ENCODE measurements at regions not wholly inside any gene's neighbourhood (a gene's known extent, or its start where the extent isn't known, plus 50 kb on each side); places are given as distances from the start of the nearest gene placed in this dataset.

DNA sequence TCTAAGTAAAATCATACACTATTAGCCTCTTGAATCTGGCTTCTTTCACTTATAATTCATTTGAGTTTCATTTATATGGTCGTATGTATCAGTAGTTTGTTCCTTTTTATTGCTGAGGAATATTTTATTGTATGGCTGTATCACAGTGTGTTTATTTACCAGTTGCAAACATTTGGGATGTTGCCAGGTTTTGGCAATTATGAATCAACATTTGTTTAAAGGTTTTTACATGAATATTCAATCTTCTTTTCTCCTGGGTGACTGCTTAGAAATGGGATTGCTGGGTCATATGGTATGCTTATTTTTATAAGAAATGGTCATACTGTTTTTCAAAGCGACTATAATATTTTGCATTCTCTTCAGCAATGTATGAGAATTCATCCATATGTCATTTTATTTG, 107.9 kb downstream of the PMAIP1 start:
- DNase-seq (ENCODE audit: low spot score), result no peak
- H3K79me1 ChIP-seq (ENCODE audit: low read depth, low read length), result no peaks in the 10 kb centered on the region
- no CpG with 5 or more reads among the region's 2 CpGs for WGBS, 2 donors (ENCODE audit: extremely low coverage in 2 of 2, insufficient read length in 2 of 2, insufficient replicate concordance in 1 of 2)
- H3K27me3 ChIP-seq (ENCODE audit: control insufficient read depth in 3 of 3, insufficient read depth in 3 of 3, low read depth in 1 of 3, low read length in 3 of 3), result no peaks in the 10 kb centered on the region
- H3K18ac ChIP-seq (ENCODE audit: low read length), result no peak overlapping the region
- no peak overlapping the region for H3K4ac ChIP-seq (ENCODE audit: low read length)
- no peak overlapping the region for H2BK5ac ChIP-seq (ENCODE audit: low read length)
- no peak overlapping the region for H3K14ac ChIP-seq (ENCODE audit: low read length)
- no peak overlapping the region for H3K9ac ChIP-seq (ENCODE audit: low read depth, low read length, poor library complexity)
- H3K23ac ChIP-seq (ENCODE audit: low read depth, low read length, poor library complexity), result no peak overlapping the region
- H4K91ac ChIP-seq (ENCODE audit: low read depth, low read length, poor library complexity), result no peak overlapping the region
- H3K4me3 ChIP-seq (ENCODE audit: low read length in 2 of 2), result no peak overlapping the region
- no peaks in the 10 kb centered on the region for H3K4me1 ChIP-seq (ENCODE audit: control insufficient read depth in 2 of 2, insufficient read depth in 1 of 2, low read depth in 1 of 2, low read length in 2 of 2)
- no peak overlapping the region for H4K8ac ChIP-seq (ENCODE audit: low read depth, low read length)
- no peak overlapping the region for H2BK12ac ChIP-seq (ENCODE audit: low read length)
- no peak overlapping the region for H2BK120ac ChIP-seq (ENCODE audit: low read depth, low read length)
- H3K9me3 ChIP-seq (replicated peaks in 1 of 2; ENCODE audit: control insufficient read depth in 2 of 2, insufficient read depth in 1 of 2, low read depth in 1 of 2, low read length in 2 of 2), result no peaks in the 10 kb centered on the region
- no peak overlapping the region for H2AFZ ChIP-seq (ENCODE audit: low read length)
- no peaks in the 10 kb centered on the region for H3K36me3 ChIP-seq (replicated peaks in 1 of 2; ENCODE audit: control insufficient read depth in 2 of 2, insufficient read depth in 2 of 2, low read length in 2 of 2)
- H2AK5ac ChIP-seq (ENCODE audit: low read depth, low read length), result no peak overlapping the region
- H2BK15ac ChIP-seq (ENCODE audit: low read length), result no peak overlapping the region
- no peak overlapping the region for H3K27ac ChIP-seq (replicated peaks; ENCODE audit: low read length)
- H3K4me2 ChIP-seq (ENCODE audit: insufficient read depth, low read length, poor library complexity, severe bottlenecking), result no peak overlapping the region

DNA sequence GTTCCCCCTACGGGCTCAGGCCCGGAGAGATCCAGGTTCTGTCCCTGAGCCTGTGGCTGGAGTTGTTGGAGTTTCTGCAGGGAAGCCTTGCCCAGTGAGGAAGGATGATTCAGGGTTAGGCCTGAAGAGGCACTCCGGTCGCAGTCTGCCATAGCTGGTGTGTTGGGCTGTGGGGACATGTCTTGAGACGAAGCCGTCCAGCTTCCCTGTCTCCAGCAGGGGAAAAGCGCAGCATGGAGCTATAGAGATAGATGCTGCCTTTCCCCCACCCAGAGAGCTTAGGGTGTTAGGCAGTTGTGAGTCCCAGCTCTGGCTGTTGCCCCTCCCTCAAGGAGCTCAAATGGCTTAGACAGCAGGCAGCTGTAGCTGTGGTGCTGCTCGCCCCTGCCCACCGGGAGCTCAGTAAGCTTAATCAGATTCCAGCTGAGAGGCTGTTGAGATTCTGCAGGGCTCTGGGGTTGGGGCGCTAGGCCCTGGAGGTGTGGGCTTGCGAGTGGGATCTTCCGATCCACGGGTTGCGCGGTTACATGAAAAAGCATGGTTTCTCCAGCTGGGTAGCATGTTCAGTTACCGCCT, 103.9 kb downstream of the PMAIP1 start:
- H3K79me1 ChIP-seq (ENCODE audit: low read depth, low read length), result no peaks in the 10 kb centered on the region
- no peak for DNase-seq (ENCODE audit: low spot score)

DNA sequence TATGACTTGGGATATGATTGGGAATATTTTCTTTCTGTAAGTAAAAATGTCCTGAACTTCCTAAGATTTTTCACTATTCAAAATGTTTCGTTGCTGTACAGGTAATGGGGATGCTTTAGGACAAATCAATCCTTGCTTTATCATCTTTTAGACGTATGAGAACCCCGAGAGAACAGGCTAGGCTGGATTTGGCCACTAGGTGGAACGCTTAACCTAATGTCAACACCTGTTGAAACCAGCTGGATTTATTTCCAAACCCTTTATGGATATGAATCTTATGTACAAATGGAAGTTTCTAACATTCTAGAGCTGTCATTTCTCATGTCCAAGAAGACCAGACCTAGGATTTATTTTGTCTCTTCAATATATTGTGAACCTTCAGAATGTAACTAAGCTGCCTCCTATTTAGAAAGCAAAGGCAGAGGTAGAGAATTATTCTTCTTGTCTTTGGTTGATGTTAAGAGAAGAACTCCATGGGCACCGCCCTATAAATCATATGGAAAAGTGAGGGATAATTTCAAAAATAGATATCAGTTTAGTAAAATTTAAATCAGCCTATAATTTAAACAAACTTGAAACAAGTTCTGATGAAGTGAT, 96.7 kb downstream of the PMAIP1 start:
- Histone ChIP-seq H4K91ac (ENCODE audit: low read depth, low read length, poor library complexity) (no peak overlapping the region), H3K4ac (ENCODE audit: low read length) (no peak overlapping the region), H3K9ac (ENCODE audit: low read depth, low read length, poor library complexity) (no peak overlapping the region), H3K9me3 (replicated peaks in 1 of 2; ENCODE audit: control insufficient read depth in 2 of 2, insufficient read depth in 1 of 2, low read depth in 1 of 2, low read length in 2 of 2) (no peaks in the 10 kb centered on the region), H3K27ac (replicated peaks; ENCODE audit: low read length) (no peak overlapping the region), H2AFZ (ENCODE audit: low read length) (no peak overlapping the region), H2BK15ac (ENCODE audit: low read length) (no peak overlapping the region), H3K23ac (ENCODE audit: low read depth, low read length, poor library complexity) (no peak overlapping the region), H3K4me3 (ENCODE audit: low read length in 2 of 2) (no peak overlapping the region), H3K36me3 (replicated peaks in 1 of 2; ENCODE audit: control insufficient read depth in 2 of 2, insufficient read depth in 2 of 2, low read length in 2 of 2) (no peaks in the 10 kb centered on the region), H3K4me2 (ENCODE audit: insufficient read depth, low read length, poor library complexity, severe bottlenecking) (no peak overlapping the region), H3K4me1 (ENCODE audit: control insufficient read depth in 2 of 2, insufficient read depth in 1 of 2, low read depth in 1 of 2, low read length in 2 of 2) (no peaks in the 10 kb centered on the region), H3K14ac (ENCODE audit: low read length) (no peak overlapping the region), H2BK12ac (ENCODE audit: low read length) (no peak overlapping the region), H3K79me1 (ENCODE audit: low read depth, low read length) (no peaks in the 10 kb centered on the region), H3K27me3 (ENCODE audit: control insufficient read depth in 3 of 3, insufficient read depth in 3 of 3, low read depth in 1 of 3, low read length in 3 of 3) (no peaks in the 10 kb centered on the region), H3K18ac (ENCODE audit: low read length) (no peak overlapping the region), H2BK120ac (ENCODE audit: low read depth, low read length) (no peak overlapping the region), H2BK5ac (ENCODE audit: low read length) (no peak overlapping the region), H4K8ac (ENCODE audit: low read depth, low read length) (no peak overlapping the region), H2AK5ac (ENCODE audit: low read depth, low read length) (no peak overlapping the region)
- no peak for DNase-seq (ENCODE audit: low spot score)
- WGBS, 2 donors (ENCODE audit: extremely low coverage in 2 of 2, insufficient read length in 2 of 2, insufficient replicate concordance in 1 of 2), result no CpG with 5 or more reads among the region's 5 CpGs

More for the DNA sequence above, 103.9 kb downstream of the PMAIP1 start:
- WGBS, 2 donors (ENCODE audit: extremely low coverage in 2 of 2, insufficient read length in 2 of 2, insufficient replicate concordance in 1 of 2), result no CpG with 5 or more reads among the region's 16 CpGs
- no peak overlapping the region for H3K14ac ChIP-seq (ENCODE audit: low read length)
- no peak overlapping the region for H3K4ac ChIP-seq (ENCODE audit: low read length)
- no peaks in the 10 kb centered on the region for H3K27me3 ChIP-seq (ENCODE audit: control insufficient read depth in 3 of 3, insufficient read depth in 3 of 3, low read depth in 1 of 3, low read length in 3 of 3)
- H3K4me3 ChIP-seq (ENCODE audit: low read length in 2 of 2), result no peak overlapping the region
- H3K27ac ChIP-seq (replicated peaks; ENCODE audit: low read length), result no peak overlapping the region
- no peaks in the 10 kb centered on the region for H3K36me3 ChIP-seq (replicated peaks in 1 of 2; ENCODE audit: control insufficient read depth in 2 of 2, insufficient read depth in 2 of 2, low read length in 2 of 2)
- H2BK120ac ChIP-seq (ENCODE audit: low read depth, low read length), result no peak overlapping the region
- peak overlapping the region; percentile 11 for H3K18ac ChIP-seq (ENCODE audit: low read length)
- H2BK15ac ChIP-seq (ENCODE audit: low read length), result no peak overlapping the region
- H2AK5ac ChIP-seq (ENCODE audit: low read depth, low read length), result no peak overlapping the region
- no peak overlapping the region for H4K8ac ChIP-seq (ENCODE audit: low read depth, low read length)
- no peak overlapping the region for H2BK5ac ChIP-seq (ENCODE audit: low read length)
- H3K23ac ChIP-seq (ENCODE audit: low read depth, low read length, poor library complexity), result no peak overlapping the region
- H3K9ac ChIP-seq (ENCODE audit: low read depth, low read length, poor library complexity), result no peak overlapping the region
- H3K9me3 ChIP-seq (replicated peaks in 1 of 2; ENCODE audit: control insufficient read depth in 2 of 2, insufficient read depth in 1 of 2, low read depth in 1 of 2, low read length in 2 of 2), result no peaks in the 10 kb centered on the region
- H2AFZ ChIP-seq (ENCODE audit: low read length), result no peak overlapping the region
- H3K4me2 ChIP-seq (ENCODE audit: insufficient read depth, low read length, poor library complexity, severe bottlenecking), result no peak overlapping the region
- no peak overlapping the region for H4K91ac ChIP-seq (ENCODE audit: low read depth, low read length, poor library complexity)
- H3K4me1 ChIP-seq (ENCODE audit: control insufficient read depth in 2 of 2, insufficient read depth in 1 of 2, low read depth in 1 of 2, low read length in 2 of 2), result no peaks in the 10 kb centered on the region
- H2BK12ac ChIP-seq (ENCODE audit: low read length), result no peak overlapping the region

DNA sequence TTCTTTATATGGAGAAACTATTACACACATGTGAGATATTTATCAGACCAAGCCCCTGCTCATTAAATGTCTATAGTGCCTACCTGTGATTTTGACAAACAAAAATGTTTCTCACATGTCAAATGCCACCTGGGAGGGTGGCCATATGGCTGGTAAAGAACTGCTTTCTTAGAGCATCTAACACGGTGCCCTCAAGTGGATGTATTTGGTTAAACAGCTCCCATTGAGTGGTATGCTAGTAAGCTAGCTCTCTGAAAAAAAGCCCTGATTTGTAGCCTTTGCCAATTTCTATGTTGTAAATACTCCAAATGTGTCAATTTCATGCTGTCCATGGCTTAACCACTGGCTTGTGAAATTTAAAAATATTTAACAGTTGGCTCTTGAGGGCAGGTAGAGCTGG, 94.6 kb downstream of the PMAIP1 start:
- Histone ChIP-seq H2BK120ac (ENCODE audit: low read depth, low read length) (no peak overlapping the region), H3K4me2 (ENCODE audit: insufficient read depth, low read length, poor library complexity, severe bottlenecking) (no peak overlapping the region), H3K4me3 (ENCODE audit: low read length in 2 of 2) (no peak overlapping the region), H2AFZ (ENCODE audit: low read length) (no peak overlapping the region), H3K9me3 (replicated peaks in 1 of 2; ENCODE audit: control insufficient read depth in 2 of 2, insufficient read depth in 1 of 2, low read depth in 1 of 2, low read length in 2 of 2) (no peaks in the 10 kb centered on the region), H3K14ac (ENCODE audit: low read length) (no peak overlapping the region), H2BK5ac (ENCODE audit: low read length) (no peak overlapping the region), H3K9ac (ENCODE audit: low read depth, low read length, poor library complexity) (no peak overlapping the region), H3K36me3 (replicated peaks in 1 of 2; ENCODE audit: control insufficient read depth in 2 of 2, insufficient read depth in 2 of 2, low read length in 2 of 2) (no peaks in the 10 kb centered on the region), H4K91ac (ENCODE audit: low read depth, low read length, poor library complexity) (no peak overlapping the region), H3K23ac (ENCODE audit: low read depth, low read length, poor library complexity) (no peak overlapping the region), H3K4me1 (ENCODE audit: control insufficient read depth in 2 of 2, insufficient read depth in 1 of 2, low read depth in 1 of 2, low read length in 2 of 2) (no peaks in the 10 kb centered on the region), H4K8ac (ENCODE audit: low read depth, low read length) (no peak overlapping the region), H2BK15ac (ENCODE audit: low read length) (no peak overlapping the region), H2AK5ac (ENCODE audit: low read depth, low read length) (no peak overlapping the region), H3K27ac (replicated peaks; ENCODE audit: low read length) (no peak overlapping the region), H3K4ac (ENCODE audit: low read length) (no peak overlapping the region), H3K27me3 (ENCODE audit: control insufficient read depth in 3 of 3, insufficient read depth in 3 of 3, low read depth in 1 of 3, low read length in 3 of 3) (no peaks in the 10 kb centered on the region), H3K79me1 (ENCODE audit: low read depth, low read length) (no peaks in the 10 kb centered on the region), H2BK12ac (ENCODE audit: low read length) (no peak overlapping the region), H3K18ac (ENCODE audit: low read length) (no peak overlapping the region)
- no CpG with 5 or more reads among the region's 1 CpG for WGBS, 2 donors (ENCODE audit: extremely low coverage in 2 of 2, insufficient read length in 2 of 2, insufficient replicate concordance in 1 of 2)
- no peak for DNase-seq (ENCODE audit: low spot score)

Measured in neuronal stem cell (in vitro differentiated cells).